Midbrain (tissue), 1 donor: ENCODE measurements at regions not wholly inside any gene's neighbourhood (a gene's known extent, or its start where the extent isn't known, plus 50 kb on each side); places are given as distances from the start of the nearest gene placed in this dataset.

Source experiments
- DNase-seq: peaks from one replicate; lab custom pipeline; 2025; lab: John Stamatoyannopoulos, UW

DNA sequence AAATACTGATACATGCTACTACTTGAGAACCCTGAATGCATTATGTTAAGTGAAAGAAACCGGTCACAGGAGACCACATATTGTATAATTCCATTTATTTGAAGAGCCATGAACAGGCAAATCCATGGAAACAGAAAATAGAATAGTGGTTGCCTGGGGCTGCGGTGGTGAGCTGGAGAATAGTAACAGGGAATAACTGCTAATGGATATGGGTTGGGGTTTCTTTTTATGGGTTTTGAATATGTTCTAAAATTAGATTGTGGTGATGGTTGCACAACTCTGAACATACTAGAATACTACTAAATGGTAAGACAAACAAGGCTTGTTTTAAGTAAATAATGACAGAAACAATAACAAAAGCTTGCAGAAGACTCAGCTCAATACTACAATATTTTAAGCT, 293.0 kb downstream of the BTG1 start:
- DNase-seq: no peak

DNA sequence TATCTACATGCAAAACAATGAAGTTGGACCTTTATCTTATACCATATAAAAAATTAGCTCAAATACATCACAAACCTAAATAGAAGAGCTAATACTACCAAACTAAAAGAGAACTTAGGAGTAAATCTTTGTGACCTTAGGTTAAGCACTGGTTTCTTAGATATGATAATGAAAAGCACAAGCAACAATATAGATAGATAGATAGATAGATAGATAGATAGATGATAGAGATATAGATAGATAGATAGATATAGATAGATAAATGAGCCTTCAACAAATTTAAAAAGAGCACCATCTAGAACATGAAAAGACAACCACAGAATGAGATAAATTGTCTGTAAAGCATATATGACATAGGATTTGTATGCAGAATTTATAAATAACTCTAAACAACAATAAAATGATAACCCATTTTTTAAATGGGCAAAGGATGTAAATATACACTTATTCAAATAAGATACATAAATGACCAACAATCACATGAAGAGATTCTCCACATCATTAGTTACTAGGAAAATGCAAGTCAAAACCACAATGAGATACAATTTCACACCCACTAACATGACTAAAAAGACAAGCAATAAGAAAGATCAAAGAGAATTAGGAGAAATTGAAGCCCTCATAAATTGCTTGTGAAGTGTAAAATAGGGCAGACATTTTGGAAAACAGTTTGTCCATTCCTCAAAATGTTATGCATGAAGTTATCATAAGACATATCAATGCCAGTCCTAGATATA, 293.7 kb downstream of the BTG1 start:
- DNase-seq: no peak

DNA sequence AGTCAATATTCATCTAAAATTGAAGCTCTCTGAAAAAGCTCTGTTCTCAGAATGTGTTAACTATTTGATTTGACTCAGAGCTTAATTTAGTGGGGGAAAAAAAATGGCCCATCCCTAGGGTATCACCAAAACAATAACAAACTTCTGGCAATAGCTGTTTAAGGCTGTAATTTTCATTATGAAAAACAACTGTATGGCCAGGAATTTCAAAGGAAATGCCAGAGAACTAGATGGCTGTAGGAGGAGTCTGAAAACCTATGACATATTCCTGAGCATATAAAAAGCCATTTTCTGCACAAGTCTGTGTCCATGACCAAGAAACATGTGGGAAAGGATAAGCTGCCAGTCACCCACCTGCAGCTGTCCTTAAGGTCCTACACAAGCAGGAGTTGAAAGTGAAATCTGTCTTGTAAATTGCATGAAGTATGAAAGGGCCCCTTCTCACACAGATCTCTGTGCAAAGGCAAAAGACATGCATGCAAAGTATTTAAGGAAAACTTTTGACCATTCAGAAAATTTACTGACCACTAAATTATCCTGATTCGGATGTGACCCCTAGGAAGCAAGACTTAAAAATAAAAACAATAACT, 299.1 kb downstream of the BTG1 start:
- DNase-seq: no peak

DNA sequence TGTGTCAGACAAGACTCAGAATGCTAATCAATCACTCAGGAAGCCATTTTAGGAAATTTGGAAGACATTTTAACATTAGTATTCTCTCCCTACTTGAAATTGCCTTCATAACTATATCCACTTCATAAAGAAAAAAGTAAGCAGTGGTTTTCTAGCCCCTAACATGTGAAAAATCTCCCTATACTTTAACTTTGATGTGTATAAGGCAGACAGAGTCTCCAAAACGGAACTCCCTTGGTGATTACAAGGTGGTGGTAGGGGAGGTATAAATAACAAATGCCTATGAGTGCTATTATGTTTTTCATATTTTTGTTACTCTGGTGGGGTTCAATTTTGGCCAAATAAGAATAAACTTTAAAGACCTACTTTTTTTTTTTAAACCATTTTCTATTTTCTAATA, 300.3 kb downstream of the BTG1 start:
- DNase-seq: no peak

DNA sequence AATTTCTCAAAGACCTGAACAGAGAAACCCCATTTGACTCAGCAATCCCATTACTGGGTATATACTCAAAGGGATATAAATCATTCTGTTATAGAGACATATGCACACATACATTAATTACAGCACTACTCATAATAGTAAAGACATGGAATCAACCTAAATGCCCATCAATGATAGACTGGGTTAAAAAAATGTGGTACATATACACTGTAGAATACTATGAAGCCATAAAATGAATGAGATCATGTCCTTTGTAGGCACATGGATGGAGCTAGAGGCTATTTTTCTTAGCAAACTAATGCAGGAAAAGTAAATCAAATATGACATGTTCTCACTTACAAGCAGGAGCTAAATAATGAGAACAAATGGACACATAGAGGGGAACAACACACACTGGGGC, 303.8 kb downstream of the BTG1 start:
- DNase-seq: no peak

GRCh38 chr12:91836696-91837095, 308.9 kb downstream of the BTG1 start:
- no peak for DNase-seq

GRCh38 chr12:91836264-91836663, 309.4 kb downstream of the BTG1 start:
- DNase-seq: no peak

GRCh38 chr12:91835693-91836092, 310.0 kb downstream of the BTG1 start:
- no peak for DNase-seq

DNA sequence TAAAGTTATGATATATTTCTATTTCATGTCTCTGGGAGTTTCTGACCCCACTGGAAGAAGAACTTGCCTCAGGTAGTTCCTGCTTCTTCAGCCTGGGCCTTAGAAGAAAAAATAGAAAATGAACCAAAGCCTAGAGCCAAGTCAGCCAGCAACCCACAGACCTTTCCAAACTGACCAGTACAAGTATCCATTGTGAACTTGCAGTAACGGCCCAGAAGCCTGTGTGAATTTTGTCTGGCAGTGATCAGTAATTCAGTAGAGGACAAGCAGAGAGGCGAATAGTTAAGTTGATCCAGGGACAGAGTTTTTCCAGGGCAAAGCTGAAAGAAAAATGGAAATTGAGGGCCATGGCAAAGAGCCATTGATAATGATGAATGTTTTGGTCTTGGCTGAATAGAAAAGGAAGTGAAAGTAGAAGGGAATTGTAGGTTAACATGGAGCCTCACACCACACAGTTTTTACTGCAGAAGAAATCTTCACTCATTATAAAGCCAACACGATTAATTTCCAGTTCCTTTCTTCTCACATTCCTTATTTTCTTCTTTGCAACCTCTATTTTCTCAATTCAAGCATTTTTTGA, 311.8 kb downstream of the BTG1 start:
- DNase-seq: peak; percentile 4

- no peak for DNase-seq
Observed at GRCh38 chr12:91825999-91826398, 319.6 kb downstream of the BTG1 start.

DNA sequence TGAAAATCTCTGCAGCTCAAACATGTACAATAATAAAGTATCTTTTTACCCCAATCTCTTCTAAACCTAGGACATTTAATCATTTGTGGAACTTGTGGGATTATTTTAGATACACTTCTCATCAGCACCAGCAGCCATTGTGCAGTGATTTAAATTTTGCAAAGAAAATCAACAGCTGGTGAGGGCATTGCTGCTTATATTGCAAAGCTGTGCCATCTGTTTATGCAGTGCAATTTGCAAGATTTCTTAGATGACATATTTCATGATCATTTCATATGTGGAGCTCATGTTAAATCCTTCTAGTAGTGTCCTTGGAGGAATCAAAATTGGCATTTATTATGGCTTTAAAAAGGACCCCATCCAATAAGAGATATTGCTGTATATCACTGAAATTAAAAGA, 320.7 kb downstream of the BTG1 start:
- DNase-seq: no peak

- no peak for DNase-seq
Observed at GRCh38 chr12:91819132-91819447, 326.6 kb downstream of the BTG1 start.

DNA sequence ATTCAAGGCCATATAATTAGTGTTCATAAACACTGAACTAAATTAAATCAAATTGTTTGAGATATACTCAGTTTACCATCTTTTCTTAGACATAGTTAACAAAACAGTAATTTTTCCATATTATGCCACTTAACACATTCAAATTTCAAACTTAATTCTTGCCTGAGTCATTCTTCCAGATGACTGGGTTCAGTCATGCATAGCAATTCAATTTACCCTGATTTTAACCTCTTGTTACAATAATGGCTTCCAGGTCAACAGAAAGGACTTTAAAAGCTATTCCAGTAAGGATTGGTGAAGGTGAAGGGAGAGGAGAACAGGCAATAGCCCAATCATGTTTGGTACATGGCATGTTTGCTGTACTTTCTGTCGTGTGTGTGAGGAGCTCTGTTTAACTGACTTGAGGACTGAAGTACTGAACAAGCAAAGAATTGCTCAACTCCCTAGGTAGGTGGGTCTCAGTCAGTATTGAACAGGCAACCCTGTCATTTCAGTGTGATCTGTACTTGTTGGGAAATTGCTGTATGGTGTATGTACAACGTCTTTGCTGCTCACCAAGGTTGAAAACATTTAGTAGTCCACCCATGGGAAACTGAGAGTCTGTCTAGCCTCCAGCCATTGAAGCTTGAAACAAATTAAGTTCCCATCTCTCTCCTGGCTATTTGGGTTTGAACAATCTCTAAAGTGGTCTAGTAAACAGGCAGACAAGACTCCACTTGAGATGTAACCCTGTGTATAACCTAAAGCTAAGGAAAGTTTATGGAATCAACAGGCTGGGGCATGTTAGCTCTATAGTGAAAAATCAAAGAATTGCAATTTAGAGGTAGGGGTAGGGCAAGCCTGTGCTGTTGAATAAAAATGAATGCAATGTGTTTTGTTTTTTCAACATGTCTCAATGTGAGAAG, 327.2 kb downstream of the BTG1 start:
- no peak for DNase-seq

DNA sequence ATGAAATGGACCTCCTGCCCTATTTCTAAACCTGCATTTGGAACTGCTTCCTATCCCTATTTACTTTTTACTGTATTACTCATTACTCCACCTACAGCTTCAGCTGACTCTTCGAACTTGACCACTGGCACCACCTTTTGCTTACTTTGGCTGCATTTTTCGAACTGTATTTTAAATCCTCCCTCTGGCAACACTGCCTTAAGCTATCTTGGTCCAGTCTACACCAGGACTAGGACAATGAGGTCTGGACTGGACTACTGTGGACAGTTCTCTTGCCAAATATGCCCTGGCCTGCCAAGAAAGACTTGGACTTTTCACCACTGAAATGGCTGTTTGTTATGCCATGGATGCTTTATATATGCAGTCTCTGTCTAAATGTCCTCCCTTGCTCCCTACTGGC, 328.1 kb downstream of the BTG1 start:
- no peak for DNase-seq

- no peak for DNase-seq
Observed at GRCh38 chr12:91813701-91814100, 331.9 kb downstream of the BTG1 start.

- peak; percentile 52 for DNase-seq
Observed at GRCh38 chr12:91811481-91812287, 334.0 kb downstream of the BTG1 start.

- DNase-seq: no peak
Observed at GRCh38 chr12:91810531-91811451, 334.9 kb downstream of the BTG1 start.

GRCh38 chr12:91810077-91810476, 335.6 kb downstream of the BTG1 start:
- no peak for DNase-seq

DNA sequence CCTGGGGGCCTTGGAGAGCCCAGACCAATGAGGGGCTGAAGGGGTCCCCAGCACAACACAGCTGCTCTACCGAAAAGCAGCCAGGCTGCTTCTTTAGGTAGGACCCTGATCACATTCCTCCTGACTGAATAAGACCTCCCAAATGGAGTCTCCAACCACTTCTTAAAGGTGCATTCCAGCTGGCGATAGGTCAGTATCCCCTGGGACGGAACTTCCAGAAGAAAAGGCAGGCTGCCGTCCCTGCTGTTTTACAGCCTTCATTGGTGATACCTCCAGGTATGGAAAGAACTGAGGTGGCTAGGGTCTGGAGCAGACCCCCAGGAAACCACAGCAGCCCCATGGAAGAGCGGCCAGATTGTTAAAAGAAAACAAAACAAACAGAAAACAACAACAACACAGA, 340.6 kb downstream of the BTG1 start:
- no peak for DNase-seq

DNA sequence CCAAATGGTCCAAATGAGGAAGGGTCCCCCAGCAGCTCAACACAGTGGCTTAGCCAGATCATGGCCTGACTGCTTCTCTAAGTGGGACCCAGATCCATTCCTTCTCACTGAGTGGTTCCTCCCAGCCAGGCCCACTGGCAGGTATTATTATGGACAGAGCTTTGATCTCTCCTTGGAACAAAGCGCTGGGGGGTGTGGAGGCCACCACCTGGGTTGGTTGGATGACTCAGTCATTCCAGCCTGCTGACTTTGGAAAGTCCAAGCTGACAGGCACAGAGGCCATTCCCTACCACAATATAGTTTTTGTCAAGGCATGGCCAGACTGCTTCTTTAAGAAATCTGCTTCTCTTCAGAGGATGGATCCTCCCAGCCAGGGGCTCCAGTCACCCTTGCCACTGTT, 341.1 kb downstream of the BTG1 start:
- no peak for DNase-seq

DNA sequence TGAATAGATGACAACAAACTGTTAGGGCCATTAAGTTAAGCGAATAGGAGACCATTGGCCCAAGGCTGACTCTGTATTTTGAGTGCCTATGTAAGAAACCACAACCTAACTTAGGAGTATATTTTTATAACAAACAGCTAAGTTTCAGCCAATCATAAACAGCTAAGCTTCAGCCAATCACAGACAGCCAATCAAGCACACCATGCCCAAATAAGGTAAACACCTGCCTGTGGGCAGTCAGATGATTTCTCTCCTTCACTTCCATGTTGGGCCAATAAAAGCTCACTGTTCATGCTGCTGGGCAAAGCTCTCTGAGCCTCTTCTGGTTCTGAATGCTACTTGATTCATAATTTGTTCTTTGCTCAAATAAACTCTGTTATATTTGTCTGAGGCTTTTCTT, 344.6 kb downstream of the BTG1 start:
- no peak for DNase-seq
